BE2C (cell line): ENCODE measurements at regions not wholly inside any gene's neighbourhood (a gene's known extent, or its start where the extent isn't known, plus 50 kb on each side); places are given as distances from the start of the nearest gene placed in this dataset.
"Not testable (repeated sequence)": the region's sequence is repeated elsewhere in the genome, so short reads cannot be mapped to it uniquely, and the experiment has no call there.

ENCODE experiments used
- DNase-seq: peaks from one replicate; pipeline ENCODE4 v3.0.0-alpha.2; 2020
- H3K27me3 ChIP-seq: fragments of 250-450 bp; sonication (Bioruptor Pico); 2 replicates; pipeline ENCODE4 v1.5.1; 2020; ENCODE audit warnings: mild to moderate bottlenecking
- H3K36me3 ChIP-seq: fragments of 250-450 bp; sonication (Bioruptor Pico); 2 replicates; pipeline ENCODE4 v1.5.1; 2020; ENCODE audit warnings: mild to moderate bottlenecking
- H3K4me1 ChIP-seq: fragments of 250-450 bp; sonication (Bioruptor Pico); 2 replicates; pipeline ENCODE4 v1.5.1; 2020
- H3K4me3 ChIP-seq: 2 replicates; pipeline ENCODE4 v1.5.1; 2011; ENCODE audit warnings: low read depth, low read length
- H3K9me3 ChIP-seq: fragments of 250-450 bp; sonication (Bioruptor Pico); 2 replicates; pipeline ENCODE4 v1.5.1; 2020
- TF ChIP-seq, protein P1 (sequence below): IDR thresholded peaks from 2 replicates; pipeline ENCODE4 v1.5.1; 2012; ENCODE audit warnings: mild to moderate bottlenecking, low read depth, low read length

GRCh38 chr7:8365499-8366110 is 67.8 kb upstream of the NXPH1 start:
- no peaks in the 10 kb centered on the region for H3K36me3 ChIP-seq
- H3K4me3 ChIP-seq, result no peak overlapping the region
- DNase-seq, result peak; percentile 42
- no peaks in the 10 kb centered on the region for H3K9me3 ChIP-seq
- peaks cover 10% of the 10 kb centered on the region for H3K4me1 ChIP-seq
- H3K27me3 ChIP-seq, result no peaks in the 10 kb centered on the region
- TF ChIP-seq, protein P1, sequence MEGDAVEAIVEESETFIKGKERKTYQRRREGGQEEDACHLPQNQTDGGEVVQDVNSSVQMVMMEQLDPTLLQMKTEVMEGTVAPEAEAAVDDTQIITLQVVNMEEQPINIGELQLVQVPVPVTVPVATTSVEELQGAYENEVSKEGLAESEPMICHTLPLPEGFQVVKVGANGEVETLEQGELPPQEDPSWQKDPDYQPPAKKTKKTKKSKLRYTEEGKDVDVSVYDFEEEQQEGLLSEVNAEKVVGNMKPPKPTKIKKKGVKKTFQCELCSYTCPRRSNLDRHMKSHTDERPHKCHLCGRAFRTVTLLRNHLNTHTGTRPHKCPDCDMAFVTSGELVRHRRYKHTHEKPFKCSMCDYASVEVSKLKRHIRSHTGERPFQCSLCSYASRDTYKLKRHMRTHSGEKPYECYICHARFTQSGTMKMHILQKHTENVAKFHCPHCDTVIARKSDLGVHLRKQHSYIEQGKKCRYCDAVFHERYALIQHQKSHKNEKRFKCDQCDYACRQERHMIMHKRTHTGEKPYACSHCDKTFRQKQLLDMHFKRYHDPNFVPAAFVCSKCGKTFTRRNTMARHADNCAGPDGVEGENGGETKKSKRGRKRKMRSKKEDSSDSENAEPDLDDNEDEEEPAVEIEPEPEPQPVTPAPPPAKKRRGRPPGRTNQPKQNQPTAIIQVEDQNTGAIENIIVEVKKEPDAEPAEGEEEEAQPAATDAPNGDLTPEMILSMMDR, result peak; percentile 86

- not testable (repeated sequence) for H3K4me1 ChIP-seq, H3K9me3 ChIP-seq, H3K36me3 ChIP-seq, DNase-seq, H3K27me3 ChIP-seq, H3K4me3 ChIP-seq
Observed at GRCh38 chr7:8368007-8368406, 65.4 kb upstream of the NXPH1 start.

DNA sequence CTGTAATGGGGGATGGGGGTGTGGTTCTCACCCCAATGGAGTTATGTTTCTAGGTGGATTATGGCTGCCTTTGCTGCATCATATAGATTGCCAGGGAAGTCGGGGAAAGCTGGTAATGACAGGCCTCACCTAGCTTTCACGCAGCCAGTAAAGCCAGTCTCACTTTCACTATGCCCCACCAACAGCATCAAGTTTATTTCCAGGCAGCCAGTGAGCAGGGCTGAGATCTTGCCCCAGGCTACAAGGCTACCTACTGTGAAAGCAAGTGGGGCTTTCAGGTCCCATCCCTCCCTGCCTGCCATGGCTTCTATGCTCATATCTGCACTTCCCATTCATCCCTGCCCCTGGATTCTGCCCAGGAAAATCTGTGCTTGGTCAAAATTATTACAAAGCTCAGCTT is 61.7 kb upstream of the NXPH1 start:
- no peak overlapping the region for H3K4me3 ChIP-seq
- peak; percentile 56 for DNase-seq
- peaks cover 5% of the 10 kb centered on the region; the same call in 1 of the 2 replicates for H3K4me1 ChIP-seq
- no peaks in the 10 kb centered on the region for H3K36me3 ChIP-seq
- no peaks in the 10 kb centered on the region for H3K27me3 ChIP-seq
- TF ChIP-seq, protein P1, result no peak
- no peaks in the 10 kb centered on the region for H3K9me3 ChIP-seq

DNA sequence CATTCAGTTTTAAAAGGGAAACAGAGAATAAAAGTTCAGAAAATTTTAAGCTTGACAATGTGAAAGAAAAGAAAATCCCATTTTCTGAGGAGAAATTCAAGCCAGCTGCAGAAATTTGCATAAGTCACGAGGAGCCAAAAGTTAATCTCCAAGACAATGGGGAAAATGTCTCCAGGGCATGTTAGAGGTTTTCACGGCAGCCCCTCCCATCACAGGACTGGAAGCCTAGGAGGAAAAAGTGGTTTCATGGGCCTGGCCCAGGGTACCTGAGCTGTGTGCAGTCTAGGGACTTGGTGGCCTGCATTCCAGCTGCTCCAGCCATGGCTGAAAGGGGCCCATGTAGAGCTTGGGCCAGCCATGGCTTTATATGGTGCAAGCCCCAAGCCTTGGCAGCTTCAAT is 59.6 kb upstream of the NXPH1 start:
- H3K4me3 ChIP-seq, result no peak overlapping the region
- no peaks in the 10 kb centered on the region for H3K9me3 ChIP-seq
- TF ChIP-seq, protein P1, result no peak
- DNase-seq, result no peak
- peaks cover 14% of the 10 kb centered on the region for H3K4me1 ChIP-seq
- no peaks in the 10 kb centered on the region for H3K27me3 ChIP-seq
- no peaks in the 10 kb centered on the region for H3K36me3 ChIP-seq

DNA sequence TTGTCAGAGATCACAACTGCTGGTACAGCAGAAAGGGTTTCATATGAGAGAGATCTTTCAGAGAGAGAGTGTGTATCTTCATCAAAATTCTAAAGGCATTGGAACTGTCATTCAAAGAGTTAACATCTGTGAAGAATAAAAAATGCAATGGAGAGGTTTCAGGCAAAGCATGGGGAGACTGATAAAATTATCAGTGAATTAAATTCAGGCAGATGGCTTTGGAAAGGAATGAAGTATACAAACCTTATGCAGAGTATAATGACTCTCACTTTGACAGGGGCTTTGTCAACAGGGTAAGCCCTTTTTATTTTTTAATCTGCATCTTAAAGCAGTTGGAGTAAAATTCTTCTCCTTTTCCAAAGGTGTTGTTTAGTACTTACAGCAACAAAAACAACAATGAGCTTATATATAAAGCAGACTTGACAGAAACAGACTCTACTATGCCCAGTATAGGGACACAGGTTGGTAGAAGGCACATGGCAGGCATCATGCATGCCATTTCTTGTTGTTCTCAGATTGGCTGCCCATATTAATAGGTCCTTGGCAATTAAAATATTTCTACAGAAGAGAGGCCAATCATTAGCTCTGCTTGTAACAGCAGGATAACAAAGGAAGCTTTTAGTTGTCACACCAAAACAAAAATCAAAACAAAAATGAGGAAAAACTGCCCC is 54.9 kb upstream of the NXPH1 start:
- Histone ChIP-seq H3K36me3 (no peaks in the 10 kb centered on the region), H3K27me3 (no peaks in the 10 kb centered on the region), H3K9me3 (no peaks in the 10 kb centered on the region), H3K4me3 (no peak overlapping the region), H3K4me1 (peaks cover 21% of the 10 kb centered on the region)
- DNase-seq, result no peak
- TF ChIP-seq, protein P1, result no peak

- Histone ChIP-seq H3K27me3 (no peaks in the 10 kb centered on the region), H3K9me3 (no peaks in the 10 kb centered on the region), H3K4me1 (peaks cover 21% of the 10 kb centered on the region), H3K36me3 (no peaks in the 10 kb centered on the region), H3K4me3 (no peak overlapping the region)
- TF ChIP-seq, protein P1, result no peak
- DNase-seq, result no peak
Observed at GRCh38 chr7:8379264-8379663, 54.1 kb upstream of the NXPH1 start.
